DOHH2 (cell line): ENCODE measurements at regions not wholly inside any gene's neighbourhood (a gene's known extent, or its start where the extent isn't known, plus 50 kb on each side); places are given as distances from the start of the nearest gene placed in this dataset.

ENCODE experiments used
- H3F3A ChIP-seq: fragments of 200-600 bp; sonication (generic), shearing (Covaris generic); 2 replicates; pipeline ENCODE4 v1.6.0; 2016; ENCODE audit warnings: antibody characterized with exemption, mild to moderate bottlenecking; ENCODE audit not compliant: control insufficient read depth, insufficient read depth
- H3K27ac ChIP-seq: fragments of 200-600 bp; sonication (generic); 2 replicates; pipeline ENCODE4 v1.5.1; 2014; ENCODE audit warnings: low read depth, mild to moderate bottlenecking, low read length, moderate library complexity
- H3K27me3 ChIP-seq: fragments of 200-600 bp; sonication (generic); 2 replicates; pipeline ENCODE4 v1.6.1; 2014; ENCODE audit warnings: mild to moderate bottlenecking, low read length, mixed read lengths; ENCODE audit not compliant: control insufficient read depth
- H3K36me3 ChIP-seq: fragments of 200-600 bp; sonication (generic); 2 replicates; pipeline ENCODE4 v1.6.1; 2014; ENCODE audit warnings: mild to moderate bottlenecking, low read length, moderate library complexity, mixed read lengths; ENCODE audit not compliant: control insufficient read depth
- H3K4me1 ChIP-seq: fragments of 200-600 bp; sonication (generic); 2 replicates; pipeline ENCODE4 v1.6.1; 2014; ENCODE audit warnings: mild to moderate bottlenecking, low read length, mixed read lengths; ENCODE audit not compliant: control insufficient read depth
- H3K4me2 ChIP-seq: fragments of 200-600 bp; sonication (generic); 2 replicates; pipeline ENCODE4 v1.6.0; 2014; ENCODE audit warnings: mild to moderate bottlenecking, low read length, moderate library complexity
- H3K4me3 ChIP-seq: fragments of 200-600 bp; sonication (generic); 2 replicates; pipeline ENCODE4 v1.5.1; 2014; ENCODE audit warnings: mild to moderate bottlenecking, low read length, mixed read lengths
- H3K79me2 ChIP-seq: fragments of 200-600 bp; sonication (generic); 2 replicates; pipeline ENCODE4 v1.6.1; 2014; ENCODE audit warnings: mild to moderate bottlenecking, low read length, mixed read lengths; ENCODE audit not compliant: control insufficient read depth
- H3K9me2 ChIP-seq: fragments of 200-600 bp; sonication (generic); replicated peaks from 2 replicates; pipeline ENCODE4 v1.6.1; 2014; ENCODE audit warnings: mild to moderate bottlenecking, low read length, mixed read lengths; ENCODE audit not compliant: control insufficient read depth
- H3K9me3 ChIP-seq: fragments of 200-600 bp; sonication (generic); 2 replicates; pipeline ENCODE4 v1.6.1; 2014; ENCODE audit warnings: antibody characterized with exemption, low read length, mixed read lengths; ENCODE audit not compliant: control insufficient read depth, insufficient read depth
- H4K20me1 ChIP-seq: fragments of 200-600 bp; sonication (generic); 2 replicates; pipeline ENCODE4 v1.6.0; 2014; ENCODE audit warnings: low read depth, mild to moderate bottlenecking, antibody characterized with exemption, low read length, moderate library complexity; ENCODE audit not compliant: control insufficient read depth, insufficient read depth
- CTCF ChIP-seq: fragments of 200-600 bp; sonication (generic); IDR thresholded peaks from one replicate; pipeline ENCODE4 v1.5.1; 2014; ENCODE audit warnings: antibody characterized with exemption, mild to moderate bottlenecking, low read depth, low read length; ENCODE audit not compliant: poor library complexity, severe bottlenecking
- EZH2phosphoT487 ChIP-seq: fragments of 200-600 bp; sonication (generic); IDR thresholded peaks from 2 replicates; pipeline ENCODE4 v1.6.1; 2017; ENCODE audit warnings: borderline replicate concordance, mild to moderate bottlenecking, antibody characterized with exemption, low read length, moderate library complexity, mixed read lengths

GRCh38 chr2:162989507-162989906, 150.9 kb upstream of the KCNH7 start:
- no peaks in the 10 kb centered on the region for H3K27me3 ChIP-seq
- no peak overlapping the region for H3K4me2 ChIP-seq
- no peaks in the 10 kb centered on the region for H3K4me1 ChIP-seq
- no peak overlapping the region for H3K27ac ChIP-seq
- H3K79me2 ChIP-seq = no peaks in the 10 kb centered on the region
- no peaks in the 10 kb centered on the region for H3K9me3 ChIP-seq
- TF ChIP-seq CTCF (no peak), EZH2phosphoT487 (no peak)
- H3F3A ChIP-seq = no peaks in the 10 kb centered on the region
- no peaks in the 10 kb centered on the region for H3K36me3 ChIP-seq
- no peaks in the 10 kb centered on the region for H4K20me1 ChIP-seq
- H3K9me2 ChIP-seq = no peaks in the 10 kb centered on the region
- no peak overlapping the region for H3K4me3 ChIP-seq

GRCh38 chr2:162974771-162975170, 136.2 kb upstream of the KCNH7 start:
- TF ChIP-seq EZH2phosphoT487 (no peak), CTCF (no peak)
- Histone ChIP-seq H3K79me2 (no peaks in the 10 kb centered on the region), H4K20me1 (no peaks in the 10 kb centered on the region), H3K36me3 (no peaks in the 10 kb centered on the region), H3K27me3 (no peaks in the 10 kb centered on the region), H3K27ac (no peak overlapping the region), H3K4me1 (no peaks in the 10 kb centered on the region), H3K9me3 (no peaks in the 10 kb centered on the region), H3K9me2 (peaks cover under 1% of the 10 kb centered on the region; the same call in 1 of the 2 replicates), H3K4me3 (no peak overlapping the region), H3F3A (no peaks in the 10 kb centered on the region), H3K4me2 (no peak overlapping the region)

- H3K4me2 ChIP-seq = no peak overlapping the region
- TF ChIP-seq CTCF = no peak
- no peak for TF ChIP-seq EZH2phosphoT487
- no peaks in the 10 kb centered on the region for H3K4me1 ChIP-seq
- no peaks in the 10 kb centered on the region for H3K9me2 ChIP-seq
- H3F3A ChIP-seq = no peaks in the 10 kb centered on the region
- no peaks in the 10 kb centered on the region for H3K79me2 ChIP-seq
- no peaks in the 10 kb centered on the region for H3K27me3 ChIP-seq
- no peaks in the 10 kb centered on the region for H3K9me3 ChIP-seq
- no peaks in the 10 kb centered on the region for H3K36me3 ChIP-seq
- no peak overlapping the region for H3K27ac ChIP-seq
- no peak overlapping the region for H3K4me3 ChIP-seq
- H4K20me1 ChIP-seq = no peaks in the 10 kb centered on the region
Measured at GRCh38 chr2:162972383-162972782, 133.8 kb upstream of the KCNH7 start.

- no peaks in the 10 kb centered on the region for H4K20me1 ChIP-seq
- no peak overlapping the region for H3K4me2 ChIP-seq
- H3K9me3 ChIP-seq = no peaks in the 10 kb centered on the region
- no peak overlapping the region for H3K27ac ChIP-seq
- no peak for TF ChIP-seq EZH2phosphoT487
- no peak for TF ChIP-seq CTCF
- no peak overlapping the region for H3K4me3 ChIP-seq
- no peaks in the 10 kb centered on the region for H3F3A ChIP-seq
- no peaks in the 10 kb centered on the region for H3K27me3 ChIP-seq
- no peaks in the 10 kb centered on the region for H3K4me1 ChIP-seq
- H3K9me2 ChIP-seq = no peaks in the 10 kb centered on the region
- H3K36me3 ChIP-seq = no peaks in the 10 kb centered on the region
- no peaks in the 10 kb centered on the region for H3K79me2 ChIP-seq
Measured at GRCh38 chr2:162968306-162968705, 129.7 kb upstream of the KCNH7 start.
